ENCODE measurements at regions not wholly inside any gene's neighbourhood (a gene's known extent, or its start where the extent isn't known, plus 50 kb on each side); places are given as distances from the start of the nearest gene placed in this dataset.

DNA sequence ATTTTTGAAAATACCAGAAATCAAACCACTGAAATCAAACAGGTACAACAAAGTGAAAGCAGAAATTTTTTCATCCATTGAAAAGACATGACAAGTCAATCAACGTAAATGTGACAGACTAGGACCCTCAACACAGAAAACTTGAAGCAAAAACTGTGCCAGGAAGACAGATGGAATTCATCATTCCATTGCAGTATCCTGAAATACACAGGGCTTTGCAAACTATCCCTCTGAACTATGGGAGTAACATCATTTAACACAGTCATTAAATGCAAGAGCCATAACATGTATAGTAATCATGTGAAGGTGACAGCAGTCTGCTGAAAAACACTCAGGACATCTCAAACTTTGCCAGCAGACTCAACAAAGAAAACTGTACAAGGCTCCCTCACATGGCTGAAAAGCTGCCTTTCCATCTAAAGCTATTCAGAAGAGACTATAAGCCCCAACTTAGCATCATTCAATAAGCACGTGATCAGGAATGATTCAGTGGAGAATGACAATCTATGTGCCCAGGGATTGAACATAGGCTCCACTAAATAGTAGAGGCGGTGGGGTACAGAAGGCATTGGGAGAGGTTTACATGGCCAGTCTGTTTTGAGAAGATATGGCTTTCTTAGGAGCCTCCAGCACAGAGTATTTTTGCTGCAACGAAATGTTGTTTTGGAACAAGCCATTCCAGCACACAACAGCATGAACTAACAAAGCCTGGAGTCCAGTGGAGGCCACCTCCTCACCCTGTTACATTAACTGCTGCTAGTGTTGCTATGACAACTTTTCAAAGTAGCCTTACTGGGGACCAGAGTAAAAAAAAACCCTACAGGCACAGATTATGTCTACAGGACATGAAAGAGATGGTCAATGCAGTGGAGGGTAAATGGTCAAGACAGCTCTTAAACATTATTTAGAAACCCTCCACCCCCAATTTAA, 274.5 kb upstream of the NOCT start:
- Histone ChIP-seq H3K4me1 (ENCODE audit: insufficient read depth) (no peaks in the 10 kb centered on the region), H3K9me3 (no peaks in the 10 kb centered on the region), H3K36me3 (no peaks in the 10 kb centered on the region), H3K27ac (no peak overlapping the region), H3K4me3 (no peak overlapping the region), H3K27me3 (no peaks in the 10 kb centered on the region)
- intact Hi-C loops (cut with DNase I), result no loop called here
- DNase-seq, result no peak
- TF ChIP-seq, protein P1, sequence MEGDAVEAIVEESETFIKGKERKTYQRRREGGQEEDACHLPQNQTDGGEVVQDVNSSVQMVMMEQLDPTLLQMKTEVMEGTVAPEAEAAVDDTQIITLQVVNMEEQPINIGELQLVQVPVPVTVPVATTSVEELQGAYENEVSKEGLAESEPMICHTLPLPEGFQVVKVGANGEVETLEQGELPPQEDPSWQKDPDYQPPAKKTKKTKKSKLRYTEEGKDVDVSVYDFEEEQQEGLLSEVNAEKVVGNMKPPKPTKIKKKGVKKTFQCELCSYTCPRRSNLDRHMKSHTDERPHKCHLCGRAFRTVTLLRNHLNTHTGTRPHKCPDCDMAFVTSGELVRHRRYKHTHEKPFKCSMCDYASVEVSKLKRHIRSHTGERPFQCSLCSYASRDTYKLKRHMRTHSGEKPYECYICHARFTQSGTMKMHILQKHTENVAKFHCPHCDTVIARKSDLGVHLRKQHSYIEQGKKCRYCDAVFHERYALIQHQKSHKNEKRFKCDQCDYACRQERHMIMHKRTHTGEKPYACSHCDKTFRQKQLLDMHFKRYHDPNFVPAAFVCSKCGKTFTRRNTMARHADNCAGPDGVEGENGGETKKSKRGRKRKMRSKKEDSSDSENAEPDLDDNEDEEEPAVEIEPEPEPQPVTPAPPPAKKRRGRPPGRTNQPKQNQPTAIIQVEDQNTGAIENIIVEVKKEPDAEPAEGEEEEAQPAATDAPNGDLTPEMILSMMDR (IDR thresholded peaks at IDR 0.05), result no peak
- TF ChIP-seq EP300 (IDR thresholded peaks at IDR 0.05) (no peak), POLR2A (IDR thresholded peaks at IDR 0.05) (no peak)
- WGBS, 3 donors, result 42 to 60% (median 47%) methylated on average over 4 of the region's 4 CpGs

DNA sequence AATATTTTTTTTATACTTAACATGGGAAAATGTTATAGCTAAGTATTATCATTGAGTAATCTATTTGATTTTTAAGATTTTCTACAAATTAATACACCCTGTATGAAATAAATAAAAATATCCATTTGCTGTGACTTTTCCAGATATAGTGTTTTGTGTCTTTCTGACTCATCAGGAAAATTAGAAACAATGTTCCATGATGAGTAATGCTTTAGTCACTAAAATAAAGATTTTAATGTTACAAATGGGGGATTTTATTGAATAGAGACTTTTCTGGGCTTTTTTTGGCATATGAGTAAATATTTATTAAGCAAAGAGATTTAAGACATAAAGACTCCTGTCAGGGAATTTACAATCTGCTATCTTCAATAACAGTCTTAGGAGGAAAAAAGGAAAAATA, 279.2 kb upstream of the NOCT start:
- no peak overlapping the region for H3K4me3 ChIP-seq
- H3K27me3 ChIP-seq, result no peaks in the 10 kb centered on the region
- H3K4me1 ChIP-seq (ENCODE audit: insufficient read depth), result no peaks in the 10 kb centered on the region
- intact Hi-C loops (cut with DNase I), result no loop called here
- H3K27ac ChIP-seq, result no peak overlapping the region
- H3K9me3 ChIP-seq, result no peaks in the 10 kb centered on the region
- TF ChIP-seq, protein P1 (IDR thresholded peaks at IDR 0.05), result no peak
- TF ChIP-seq POLR2A (IDR thresholded peaks at IDR 0.05), result no peak
- TF ChIP-seq EP300 (IDR thresholded peaks at IDR 0.05), result no peak
- no peak for DNase-seq
- no peaks in the 10 kb centered on the region for H3K36me3 ChIP-seq

DNA sequence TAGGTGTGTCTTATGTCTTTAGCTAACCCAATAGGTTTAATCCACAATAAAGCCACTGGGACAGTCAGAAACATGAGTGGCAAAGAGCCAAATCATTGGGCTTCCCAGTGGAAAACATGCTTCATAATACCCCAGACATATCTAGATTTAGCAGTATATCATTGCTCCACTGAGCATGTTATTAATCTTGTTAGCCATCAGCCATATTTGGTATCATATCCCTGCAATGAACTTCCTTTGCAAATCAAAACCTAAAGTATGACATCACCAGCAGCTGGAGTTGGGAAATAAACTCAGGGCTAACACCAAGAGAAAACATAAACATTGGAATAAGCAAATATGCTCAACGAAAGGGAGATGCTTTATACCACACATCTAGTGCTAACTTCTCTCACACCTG, 280.8 kb upstream of the NOCT start:
- no peaks in the 10 kb centered on the region for H3K9me3 ChIP-seq
- no peak for DNase-seq
- no peaks in the 10 kb centered on the region for H3K27me3 ChIP-seq
- H3K27ac ChIP-seq, result no peak overlapping the region
- WGBS, 3 donors, result 4 to 30% (median 8%) methylated on average over 1 of the region's 1 CpG
- no peak overlapping the region for H3K4me3 ChIP-seq
- H3K4me1 ChIP-seq (ENCODE audit: insufficient read depth), result no peaks in the 10 kb centered on the region
- intact Hi-C loops (cut with DNase I), result no loop called here
- no peak for TF ChIP-seq POLR2A (IDR thresholded peaks at IDR 0.05)
- TF ChIP-seq, protein P1 (IDR thresholded peaks at IDR 0.05), result no peak
- H3K36me3 ChIP-seq, result no peaks in the 10 kb centered on the region

DNA sequence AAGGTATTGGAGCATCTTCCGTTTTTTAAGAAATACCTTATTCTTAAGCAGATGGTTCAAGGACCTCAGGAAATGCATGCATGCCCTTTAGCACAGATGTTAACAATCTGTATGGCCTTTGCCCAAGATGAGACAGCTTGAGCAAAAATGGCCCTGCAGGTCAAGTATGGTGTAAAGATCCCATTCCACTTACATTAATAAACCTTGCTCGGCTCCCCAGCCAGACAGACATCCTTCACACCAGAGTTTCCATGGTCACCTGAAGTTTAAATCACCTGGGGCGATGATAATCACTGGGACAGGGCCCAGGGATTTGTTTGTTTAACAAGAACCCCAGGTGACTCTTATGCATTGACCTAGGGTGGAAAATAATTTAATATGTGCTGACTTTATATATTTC, 287.0 kb upstream of the NOCT start:
- H3K27me3 ChIP-seq, result no peaks in the 10 kb centered on the region
- DNase-seq, result no peak
- H3K36me3 ChIP-seq, result no peaks in the 10 kb centered on the region
- H3K27ac ChIP-seq, result no peak overlapping the region
- no peak for TF ChIP-seq POLR2A (IDR thresholded peaks at IDR 0.05)
- TF ChIP-seq, protein P1 (IDR thresholded peaks at IDR 0.05), result no peak
- no peak for TF ChIP-seq EP300 (IDR thresholded peaks at IDR 0.05)
- H3K4me1 ChIP-seq (ENCODE audit: insufficient read depth), result no peaks in the 10 kb centered on the region
- H3K4me3 ChIP-seq, result no peak overlapping the region
- intact Hi-C loops (cut with DNase I), result no loop called here
- WGBS, 3 donors, result 88 to 95% (median 94%) methylated on average over 3 of the region's 3 CpGs
- H3K9me3 ChIP-seq, result no peaks in the 10 kb centered on the region
